OCI-LY7 (cell line): ENCODE measurements at regions not wholly inside any gene's neighbourhood (a gene's known extent, or its start where the extent isn't known, plus 50 kb on each side); places are given as distances from the start of the nearest gene placed in this dataset.

Experiments
- BruUV-seq: library from RNA; stranded (reverse); fragments of 400-500 nt; replicated peaks from 2 replicates; lab custom pipeline; 2021; lab: Mats Ljungman, UMichigan
- CTCF ChIA-PET: fragments of 300-600 bp; sonication (Branson Sonifier 250); formaldehyde crosslinking; loops from one replicate; lab custom pipeline; 2022; ENCODE audit warnings: antibody characterized with exemption; ENCODE audit not compliant: unreplicated experiment; lab: Charles Lee
- POLR2A ChIA-PET: fragments of 300-600 bp; sonication (Branson Sonifier 250); formaldehyde crosslinking; loops from one replicate; lab custom pipeline; 2022; ENCODE audit warnings: antibody characterized with exemption; lab: Charles Lee
- DNase-seq: peaks from one replicate; pipeline ENCODE4 v3.0.0-alpha.2; 2015; ENCODE audit warnings: low spot score
- H2AFZ ChIP-seq: fragments of 200-600 bp; sonication (generic), shearing (Covaris generic); 2 replicates; pipeline ENCODE4 v1.6.1; 2014; ENCODE audit warnings: mild to moderate bottlenecking, antibody characterized with exemption, low read length, moderate library complexity
- H3K27ac ChIP-seq: fragments of 200-600 bp; sonication (generic); 2 replicates; pipeline ENCODE4 v1.5.1; 2014; ENCODE audit warnings: mixed run types, low read depth, mild to moderate bottlenecking, moderate library complexity, low read length, inconsistent platforms; ENCODE audit not compliant: poor library complexity, severe bottlenecking
- H3K36me3 ChIP-seq: fragments of 200-600 bp; sonication (generic); 2 replicates; pipeline ENCODE4 v1.6.1; 2014; ENCODE audit warnings: mild to moderate bottlenecking, antibody characterized with exemption, low read length, moderate library complexity, mixed read lengths; ENCODE audit not compliant: insufficient read depth
- H3K4me1 ChIP-seq: fragments of 200-600 bp; sonication (generic); 2 replicates; pipeline ENCODE4 v1.5.1; 2014; ENCODE audit warnings: mild to moderate bottlenecking, low read length; ENCODE audit not compliant: insufficient read depth, poor library complexity, severe bottlenecking
- H3K4me2 ChIP-seq: fragments of 200-600 bp; sonication (generic); 2 replicates; pipeline ENCODE4 v1.6.1; 2014; ENCODE audit warnings: mild to moderate bottlenecking, low read length
- H3K4me3 ChIP-seq: fragments of 200-600 bp; sonication (generic); 2 replicates; pipeline ENCODE4 v1.5.1; 2014; ENCODE audit warnings: mild to moderate bottlenecking, low read depth, low read length; ENCODE audit not compliant: poor library complexity, severe bottlenecking
- H3K79me2 ChIP-seq: fragments of 200-600 bp; sonication (generic); 2 replicates; pipeline ENCODE4 v1.6.1; 2016; ENCODE audit warnings: low read depth, mild to moderate bottlenecking, low read length, moderate library complexity, mixed read lengths; ENCODE audit not compliant: insufficient read depth
- H3K9me2 ChIP-seq: fragments of 200-600 bp; sonication (generic); 2 replicates; pipeline ENCODE4 v1.6.1; 2016; ENCODE audit warnings: mild to moderate bottlenecking, low read length, mixed read lengths; ENCODE audit not compliant: insufficient read depth
- H3K9me3 ChIP-seq: fragments of 200-600 bp; sonication (generic); 2 replicates; pipeline ENCODE4 v1.6.1; 2014; ENCODE audit warnings: mild to moderate bottlenecking, mixed run types, low read length, mixed read lengths
- H4K20me1 ChIP-seq: fragments of 200-600 bp; sonication (generic); 2 replicates; pipeline ENCODE4 v1.6.1; 2014; ENCODE audit warnings: mild to moderate bottlenecking, antibody characterized with exemption, low read length, moderate library complexity, mixed read lengths; ENCODE audit not compliant: insufficient read depth
- EZH2phosphoT487 ChIP-seq: fragments of 200-600 bp; sonication (generic); IDR thresholded peaks from 2 replicates; pipeline ENCODE4 v1.6.1; 2018; ENCODE audit warnings: low read depth, borderline replicate concordance, mild to moderate bottlenecking, mixed run types, antibody characterized with exemption, low read length, moderate library complexity, mixed read lengths
- intact Hi-C: fragments of 100-400 bp; cut with micrococcal nuclease; formaldehyde crosslinking; loops from one replicate; pipeline ENCODE4 v1.10.0; 2022; ENCODE audit not compliant: unreplicated experiment
- TF ChIP-seq, protein P1 (sequence below): fragments of 200-600 bp; sonication (generic); conservative IDR thresholded peaks from 2 replicates; pipeline ENCODE4 v1.5.1; 2014; ENCODE audit warnings: mild to moderate bottlenecking, antibody characterized with exemption, low read length, moderate library complexity, mixed read lengths

GRCh38 chr14:96940009-96940408, 142.8 kb downstream of the VRK1 start:
- no peak overlapping the region for H2AFZ ChIP-seq
- no peak for DNase-seq
- H3K4me2 ChIP-seq: no peak overlapping the region
- no peak for TF ChIP-seq EZH2phosphoT487
- TF ChIP-seq, protein P1, sequence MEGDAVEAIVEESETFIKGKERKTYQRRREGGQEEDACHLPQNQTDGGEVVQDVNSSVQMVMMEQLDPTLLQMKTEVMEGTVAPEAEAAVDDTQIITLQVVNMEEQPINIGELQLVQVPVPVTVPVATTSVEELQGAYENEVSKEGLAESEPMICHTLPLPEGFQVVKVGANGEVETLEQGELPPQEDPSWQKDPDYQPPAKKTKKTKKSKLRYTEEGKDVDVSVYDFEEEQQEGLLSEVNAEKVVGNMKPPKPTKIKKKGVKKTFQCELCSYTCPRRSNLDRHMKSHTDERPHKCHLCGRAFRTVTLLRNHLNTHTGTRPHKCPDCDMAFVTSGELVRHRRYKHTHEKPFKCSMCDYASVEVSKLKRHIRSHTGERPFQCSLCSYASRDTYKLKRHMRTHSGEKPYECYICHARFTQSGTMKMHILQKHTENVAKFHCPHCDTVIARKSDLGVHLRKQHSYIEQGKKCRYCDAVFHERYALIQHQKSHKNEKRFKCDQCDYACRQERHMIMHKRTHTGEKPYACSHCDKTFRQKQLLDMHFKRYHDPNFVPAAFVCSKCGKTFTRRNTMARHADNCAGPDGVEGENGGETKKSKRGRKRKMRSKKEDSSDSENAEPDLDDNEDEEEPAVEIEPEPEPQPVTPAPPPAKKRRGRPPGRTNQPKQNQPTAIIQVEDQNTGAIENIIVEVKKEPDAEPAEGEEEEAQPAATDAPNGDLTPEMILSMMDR: no peak
- no peak overlapping the region for H3K27ac ChIP-seq
- ChIA-PET CTCF (no interaction called here), POLR2A (no interaction called here)
- H3K36me3 ChIP-seq: no peaks in the 10 kb centered on the region
- no peaks in the 10 kb centered on the region for H3K79me2 ChIP-seq
- intact Hi-C loops: no loop called here
- no peaks in the 10 kb centered on the region for H4K20me1 ChIP-seq
- BruUV-seq: no TSS peak
- H3K4me3 ChIP-seq: no peak overlapping the region
- no peaks in the 10 kb centered on the region for H3K9me2 ChIP-seq
- H3K9me3 ChIP-seq: no peaks in the 10 kb centered on the region
- H3K4me1 ChIP-seq: no peaks in the 10 kb centered on the region

DNA sequence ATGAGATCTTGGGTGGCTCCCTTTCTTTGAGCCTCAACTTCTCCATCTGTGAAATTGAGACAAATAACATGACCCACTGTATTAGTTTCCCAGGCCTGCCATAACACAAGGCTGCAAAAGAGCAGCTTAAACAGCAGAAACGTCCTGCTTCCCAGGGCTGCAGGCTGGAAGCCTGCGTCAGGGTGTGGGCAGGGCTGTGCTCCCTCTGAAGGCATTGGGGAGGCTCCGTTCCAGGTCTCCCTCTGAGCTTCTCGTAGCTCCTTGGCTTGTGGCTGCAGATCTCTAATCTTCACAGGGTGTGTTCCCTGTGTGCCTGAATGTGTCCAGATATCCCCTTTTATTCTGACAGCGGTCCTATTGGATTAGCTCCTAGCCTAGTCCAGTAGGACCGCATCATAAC, 147.1 kb downstream of the VRK1 start:
- H3K4me2 ChIP-seq: no peak overlapping the region
- H3K4me1 ChIP-seq: no peaks in the 10 kb centered on the region
- intact Hi-C loops: no loop called here
- no peaks in the 10 kb centered on the region for H3K36me3 ChIP-seq
- BruUV-seq: no TSS peak
- CTCF ChIA-PET: no interaction called here
- H3K4me3 ChIP-seq: no peak overlapping the region
- no peak for TF ChIP-seq EZH2phosphoT487
- TF ChIP-seq, protein P1: no peak
- no peaks in the 10 kb centered on the region for H3K9me3 ChIP-seq
- no peaks in the 10 kb centered on the region for H3K9me2 ChIP-seq
- H2AFZ ChIP-seq: no peak overlapping the region
- no peak for DNase-seq
- POLR2A ChIA-PET: interaction anchor here (0.6 kb wide), 1 partner anchor 37 kb away, joined by 3 read pairs; no protein-coding TSS in a partner anchor
- H4K20me1 ChIP-seq: no peaks in the 10 kb centered on the region
- H3K79me2 ChIP-seq: no peaks in the 10 kb centered on the region
- H3K27ac ChIP-seq: no peak overlapping the region

GRCh38 chr14:96945721-96946120, 148.5 kb downstream of the VRK1 start:
- Histone ChIP-seq H4K20me1 (no peaks in the 10 kb centered on the region), H3K4me1 (no peaks in the 10 kb centered on the region), H3K36me3 (no peaks in the 10 kb centered on the region), H3K9me3 (no peaks in the 10 kb centered on the region), H2AFZ (no peak overlapping the region), H3K4me2 (no peak overlapping the region), H3K4me3 (no peak overlapping the region), H3K27ac (no peak overlapping the region), H3K79me2 (no peaks in the 10 kb centered on the region), H3K9me2 (no peaks in the 10 kb centered on the region)
- POLR2A ChIA-PET: no interaction called here
- BruUV-seq: no TSS peak
- intact Hi-C loops: no loop called here
- DNase-seq: no peak
- TF ChIP-seq, protein P1: no peak
- TF ChIP-seq EZH2phosphoT487: no peak
- CTCF ChIA-PET: no interaction called here
